GM23338 (cell line): ENCODE measurements at regions not wholly inside any gene's neighbourhood (a gene's known extent, or its start where the extent isn't known, plus 50 kb on each side); places are given as distances from the start of the nearest gene placed in this dataset.

Experiments
- ATAC-seq: fragments of 200-7000 bp; cut with Tn5 transposase; 3 replicates; pipeline ENCODE4 v1.9.1; 2020
- DNase-seq: peaks from one replicate; pipeline ENCODE4 v3.0.0-alpha.2; 2015; ENCODE audit warnings: low spot score
- H2AFZ ChIP-seq: fragments of 200-600 bp; sonication (generic); 2 replicates; pipeline ENCODE4 v1.8.0; 2016; ENCODE audit warnings: antibody characterized with exemption, mild to moderate bottlenecking, moderate library complexity
- H3F3A ChIP-seq: fragments of 200-600 bp; sonication (generic); replicated peaks from 2 replicates; pipeline ENCODE4 v1.8.0; 2017; ENCODE audit warnings: antibody characterized with exemption, mixed run types, low read depth
- H3K27ac ChIP-seq: fragments of 200-600 bp; sonication (generic); 2 replicates; pipeline ENCODE4 v1.6.1; 2016; ENCODE audit warnings: low read depth
- H3K27me3 ChIP-seq: fragments of 200-600 bp; sonication (generic); 2 replicates; pipeline ENCODE4 v1.8.0; 2016; ENCODE audit warnings: mild to moderate bottlenecking, mixed run types, moderate library complexity; ENCODE audit not compliant: insufficient read depth
- H3K36me3 ChIP-seq: fragments of 200-600 bp; sonication (generic); 2 replicates; pipeline ENCODE4 v1.8.0; 2016; ENCODE audit warnings: mild to moderate bottlenecking; ENCODE audit not compliant: insufficient read depth
- H3K4me1 ChIP-seq: fragments of 200-600 bp; sonication (generic); 2 replicates; pipeline ENCODE4 v1.8.0; 2016; ENCODE audit warnings: mild to moderate bottlenecking, moderate library complexity; ENCODE audit not compliant: insufficient read depth
- H3K4me2 ChIP-seq: fragments of 200-600 bp; sonication (generic); 2 replicates; pipeline ENCODE4 v1.7.1; 2017; ENCODE audit warnings: mixed run types
- H3K4me3 ChIP-seq: fragments of 200-600 bp; sonication (generic); 2 replicates; pipeline ENCODE4 v1.6.1; 2016; ENCODE audit warnings: mixed run types
- H3K79me2 ChIP-seq: fragments of 200-600 bp; sonication (generic); replicated peaks from 2 replicates; pipeline ENCODE4 v1.8.0; 2017; ENCODE audit warnings: mild to moderate bottlenecking; ENCODE audit not compliant: insufficient read depth
- H3K9me2 ChIP-seq: fragments of 200-600 bp; sonication (generic); 2 replicates; pipeline ENCODE4 v1.8.0; 2017; ENCODE audit not compliant: insufficient read depth
- H4K20me1 ChIP-seq: fragments of 200-600 bp; sonication (generic); replicated peaks from 2 replicates; pipeline ENCODE4 v1.8.0; 2017; ENCODE audit warnings: mild to moderate bottlenecking; ENCODE audit not compliant: insufficient read depth
- H3K27ac Mint-ChIP-seq: 2 replicates; pipeline ENCODE4 v1.8.0; 2020; ENCODE audit warnings: inconsistent platforms, mild to moderate bottlenecking, moderate library complexity, mixed read lengths
- H3K27me3 Mint-ChIP-seq: 3 replicates; pipeline ENCODE4 v1.8.0; 2022; ENCODE audit warnings: low read depth, mild to moderate bottlenecking, moderate library complexity, mixed read lengths, inconsistent platforms; ENCODE audit not compliant: insufficient read depth, poor library complexity
- H3K36me3 Mint-ChIP-seq: 3 replicates; pipeline ENCODE4 v1.8.0; 2021; ENCODE audit warnings: low read depth, mild to moderate bottlenecking, inconsistent platforms, moderate library complexity, mixed read lengths
- H3K4me1 Mint-ChIP-seq: 3 replicates; pipeline ENCODE4 v1.8.0; 2020; ENCODE audit warnings: mild to moderate bottlenecking, inconsistent platforms, mixed read lengths
- H3K4me3 Mint-ChIP-seq: 3 replicates; pipeline ENCODE4 v1.8.0; 2021; ENCODE audit warnings: moderate library complexity, mild to moderate bottlenecking, inconsistent platforms, mixed read lengths
- H3K9me3 Mint-ChIP-seq: 3 replicates; pipeline ENCODE4 v1.8.0; 2020; ENCODE audit warnings: moderate library complexity, mild to moderate bottlenecking, inconsistent platforms, mixed read lengths
- CREB1 ChIP-seq: fragments of 250-450 bp; sonication (Bioruptor Pico); IDR thresholded peaks from 2 replicates; pipeline ENCODE4 v1.5.0; 2020; ENCODE audit warnings: low read depth, mild to moderate bottlenecking, moderate library complexity
- CTCF ChIP-seq, 2 experiments: fragments of 200-600 bp in 1 of 2; sonication (generic) in 1 of 2; conservative IDR thresholded peaks; 2 replicates each; pipeline versions ENCODE4 v1.5.1 to v1.6.1; 2016 to 2017; ENCODE audit warnings: antibody characterized with exemption in 2 of 2, low read depth in 2 of 2, mild to moderate bottlenecking in 2 of 2, moderate library complexity in 1 of 2
- ETS1 ChIP-seq: IDR thresholded peaks from 2 replicates; pipeline ENCODE4 v1.6.1; 2016; ENCODE audit warnings: antibody characterized with exemption
- EZH2 ChIP-seq: fragments of 200-600 bp; sonication (generic); IDR thresholded peaks from one replicate; pipeline ENCODE4 v1.8.0; 2017; ENCODE audit warnings: antibody characterized with exemption, mild to moderate bottlenecking, low read depth; ENCODE audit not compliant: unreplicated experiment
- EZH2phosphoT487 ChIP-seq: fragments of 200-600 bp; sonication (generic); IDR thresholded peaks from one replicate; pipeline ENCODE4 v1.8.1; 2018; ENCODE audit warnings: antibody characterized with exemption; ENCODE audit not compliant: unreplicated experiment
- JUNB ChIP-seq: IDR thresholded peaks from one replicate; pipeline ENCODE4 v1.6.1; 2016; ENCODE audit warnings: antibody characterized with exemption; ENCODE audit not compliant: unreplicated experiment
- NANOG ChIP-seq: IDR thresholded peaks from 2 replicates; pipeline ENCODE4 v1.6.1; 2016; ENCODE audit warnings: antibody characterized with exemption, borderline replicate concordance
- POLR2AphosphoS5 ChIP-seq: IDR thresholded peaks from 2 replicates; pipeline ENCODE4 v1.6.1; 2016; ENCODE audit warnings: antibody characterized with exemption, low read depth
- REST ChIP-seq: IDR thresholded peaks from one replicate; pipeline ENCODE4 v1.6.1; 2018; ENCODE audit warnings: antibody characterized with exemption; ENCODE audit not compliant: unreplicated experiment
- STAT1 ChIP-seq: IDR thresholded peaks from one replicate; pipeline ENCODE4 v1.6.1; 2016; ENCODE audit warnings: antibody characterized with exemption; ENCODE audit not compliant: unreplicated experiment
- ZNF114 ChIP-seq: fragments of 250-450 bp; sonication (Bioruptor Pico); IDR thresholded peaks from 2 replicates; pipeline ENCODE4 v1.5.0; 2020; ENCODE audit warnings: mild to moderate bottlenecking, moderate library complexity
- ZNF331 ChIP-seq: fragments of 250-450 bp; sonication (Bioruptor Pico); IDR thresholded peaks from 2 replicates; pipeline ENCODE4 v1.5.0; 2020; ENCODE audit warnings: low read depth, mild to moderate bottlenecking, moderate library complexity
- ZNF462 ChIP-seq: fragments of 250-450 bp; sonication (Bioruptor Pico); IDR thresholded peaks from 2 replicates; pipeline ENCODE4 v1.5.0; 2020; ENCODE audit warnings: mild to moderate bottlenecking, moderate library complexity

- ATAC-seq = no peak
- no peak overlapping the region for H2AFZ ChIP-seq
- Mint-ChIP-seq H3K9me3 (no peaks in the 10 kb centered on the region), H3K4me1 (no peaks in the 10 kb centered on the region; the same call in 2 of the 3 replicates), H3K27ac (no peak overlapping the region), H3K36me3 (no peaks in the 10 kb centered on the region), H3K4me3 (no peak overlapping the region), H3K27me3 (peaks cover 3% of the 10 kb centered on the region)
- H3K27me3 ChIP-seq = no peaks in the 10 kb centered on the region
- H3K79me2 ChIP-seq = no peaks in the 10 kb centered on the region
- H3K4me1 ChIP-seq = no peaks in the 10 kb centered on the region
- H3K4me2 ChIP-seq = no peak overlapping the region
- TF ChIP-seq ZNF462 = no peak
- no peak for TF ChIP-seq STAT1
- no peak for TF ChIP-seq CREB1 (CRISPR knock-in tag)
- TF ChIP-seq EZH2 = no peak
- no peak for TF ChIP-seq REST
- no peak for TF ChIP-seq CTCF (conservative IDR thresholded peaks at IDR 0.05; ENCODE audit: low read depth in 2 of 2)
- TF ChIP-seq EZH2phosphoT487 = no peak
- no peak for TF ChIP-seq ETS1
- no peak for TF ChIP-seq JUNB
- TF ChIP-seq ZNF331 (CRISPR knock-in tag) = no peak
- no peak for TF ChIP-seq POLR2AphosphoS5
- no peak for TF ChIP-seq ZNF114 (CRISPR knock-in tag)
- TF ChIP-seq NANOG = no peak
- H3K27ac ChIP-seq = no peak overlapping the region
- no peaks in the 10 kb centered on the region for H4K20me1 ChIP-seq
- no peak for DNase-seq
- no peaks in the 10 kb centered on the region for H3K9me2 ChIP-seq
- H3K36me3 ChIP-seq = no peaks in the 10 kb centered on the region
- no peaks in the 10 kb centered on the region for H3F3A ChIP-seq
- H3K4me3 ChIP-seq = no peak overlapping the region
Observed at GRCh38 chr10:30747633-30748032, 118.1 kb upstream of the LYZL2 start.
